DMS114 treated with DMSO at 0.1 percent for 48 hours (cell line): ENCODE measurements at regions not wholly inside any gene's neighbourhood (a gene's known extent, or its start where the extent isn't known, plus 50 kb on each side); places are given as distances from the start of the nearest gene placed in this dataset.

Experiments used
- DNase-seq: peaks from one replicate; lab custom pipeline; 2025; ENCODE audit not compliant: unreplicated experiment; lab: John Stamatoyannopoulos, UW

DNA sequence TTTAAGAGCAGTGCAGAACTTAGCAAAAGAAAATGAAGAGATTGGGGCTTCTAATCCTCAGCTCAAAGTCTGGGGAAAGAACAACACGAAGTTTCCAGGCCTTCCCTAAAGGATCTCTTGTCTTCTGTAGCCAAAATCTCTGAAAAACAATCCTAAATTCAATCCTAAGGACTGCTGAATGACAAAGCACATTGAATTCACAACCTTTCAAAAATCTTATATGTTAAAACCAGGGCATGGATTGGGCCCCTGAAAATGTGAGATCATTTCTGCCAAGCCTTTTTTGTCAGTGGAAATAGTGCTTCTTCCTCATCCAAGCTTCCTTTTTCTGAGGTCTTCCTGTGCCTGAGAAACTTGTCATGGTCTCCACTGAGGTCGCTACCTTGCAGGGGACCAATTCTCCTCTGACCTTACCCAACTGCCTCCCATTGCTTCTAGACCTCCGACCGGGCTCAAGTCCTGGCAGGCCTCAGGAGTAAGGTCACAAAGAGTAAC lies 126.2 kb upstream of the ARID1B start:
- DNase-seq: no peak

DNA sequence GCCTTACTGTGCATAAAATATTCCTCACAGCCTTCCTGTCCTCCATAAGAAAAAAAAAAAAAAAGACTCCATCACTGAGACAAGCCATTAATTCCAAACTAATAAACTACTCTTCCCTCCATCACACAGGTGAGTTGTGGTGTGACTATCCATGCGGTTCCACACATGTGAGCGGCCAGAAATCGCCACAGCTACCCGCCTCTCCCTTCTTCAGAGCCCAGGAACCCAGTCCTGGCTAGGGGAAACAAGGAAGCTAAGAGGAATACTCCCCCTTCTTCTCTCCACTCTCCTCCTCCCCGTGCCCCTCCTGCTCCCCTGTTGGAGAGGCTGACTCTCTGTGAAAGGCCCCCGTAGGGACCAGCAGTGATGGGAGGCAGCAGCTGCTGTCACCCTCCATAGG lies 128.6 kb upstream of the ARID1B start:
- no peak for DNase-seq

DNA sequence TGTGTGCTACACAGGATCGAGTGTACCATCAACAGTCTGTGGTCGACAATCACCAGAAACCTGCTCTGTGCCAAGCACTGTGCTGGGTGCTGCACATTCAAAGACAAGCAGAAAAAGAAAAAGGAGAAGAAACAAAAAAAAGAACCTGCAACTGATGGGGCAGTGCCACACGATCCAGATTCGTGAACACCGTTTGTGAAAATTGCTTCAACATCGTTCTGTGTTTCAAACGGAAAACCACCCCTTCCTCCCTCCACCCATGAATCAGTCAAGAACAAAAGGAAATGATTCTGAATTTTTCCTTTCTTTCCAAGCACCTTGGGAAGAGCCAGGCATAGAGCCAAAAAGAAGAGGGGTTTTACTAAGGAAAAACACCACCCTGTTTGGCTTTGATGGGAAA lies 129.2 kb upstream of the ARID1B start:
- no peak for DNase-seq

DNA sequence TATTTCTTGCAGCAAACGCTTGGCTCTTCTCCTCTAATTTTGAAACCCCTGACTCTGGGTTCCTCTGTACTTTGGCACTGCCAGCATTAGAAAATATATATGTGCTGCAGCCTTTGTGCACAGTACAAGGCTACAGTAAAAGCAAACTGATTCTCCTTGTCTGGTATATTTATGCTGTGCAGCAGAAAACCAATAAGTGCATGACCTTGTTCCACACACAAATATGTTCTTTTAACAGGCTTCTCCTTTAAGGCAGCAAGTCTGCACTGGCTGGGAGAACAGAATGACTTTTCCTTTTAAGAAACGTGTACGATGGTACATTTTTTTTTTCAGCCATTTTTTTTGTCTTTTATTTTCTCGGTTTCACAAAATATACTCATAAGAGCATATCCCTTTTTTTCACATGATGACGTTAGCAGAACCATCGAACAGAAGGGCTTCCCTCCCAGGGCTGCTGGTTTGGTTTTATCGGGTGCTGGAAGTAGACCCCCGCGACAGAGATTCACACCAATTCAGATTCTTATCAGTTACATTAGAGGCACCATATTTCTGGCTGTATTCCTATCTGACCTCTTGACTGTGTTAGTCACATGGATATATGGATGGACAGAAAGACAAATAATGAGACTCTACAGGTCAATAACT lies 129.9 kb upstream of the ARID1B start:
- no peak for DNase-seq

DNA sequence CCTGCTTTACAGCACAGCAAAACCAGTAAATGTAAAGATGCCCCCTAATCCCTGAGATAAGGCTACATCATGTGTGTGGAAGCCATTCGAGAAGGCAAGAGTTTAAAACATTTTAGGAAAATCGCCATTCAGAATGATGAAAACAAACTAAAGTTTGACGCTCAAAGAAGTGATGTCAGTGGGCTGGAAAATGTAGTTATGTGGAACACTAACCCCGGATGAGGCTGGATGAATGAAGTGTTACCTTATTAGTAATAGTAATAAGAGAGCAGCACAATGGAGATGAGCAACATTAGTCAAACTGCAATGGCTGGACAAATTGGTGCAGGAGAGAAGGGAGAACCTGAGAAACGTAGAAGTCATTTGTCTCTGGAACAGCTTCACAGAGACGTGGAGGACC lies 130.7 kb upstream of the ARID1B start:
- DNase-seq: no peak

DNA sequence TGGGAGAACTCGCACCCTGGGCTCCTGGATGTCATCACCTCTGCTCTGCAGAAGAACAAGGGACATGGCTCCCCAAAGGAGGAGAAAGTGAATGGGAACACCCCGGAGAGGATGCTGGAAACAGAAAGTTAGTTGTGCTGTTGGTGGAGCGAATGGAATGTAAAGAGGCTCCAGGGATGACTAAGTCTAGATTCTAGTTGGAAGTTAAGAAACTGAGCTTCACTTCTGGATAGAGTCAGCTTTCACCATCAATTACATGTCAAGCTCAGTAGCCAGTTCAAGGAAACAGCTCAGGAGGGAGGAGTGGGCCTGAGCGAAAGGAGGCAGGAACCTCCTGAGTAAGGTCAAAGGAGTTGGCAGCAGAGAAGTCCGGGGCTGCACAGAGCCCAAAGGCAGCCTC lies 132.1 kb upstream of the ARID1B start:
- no peak for DNase-seq

DNA sequence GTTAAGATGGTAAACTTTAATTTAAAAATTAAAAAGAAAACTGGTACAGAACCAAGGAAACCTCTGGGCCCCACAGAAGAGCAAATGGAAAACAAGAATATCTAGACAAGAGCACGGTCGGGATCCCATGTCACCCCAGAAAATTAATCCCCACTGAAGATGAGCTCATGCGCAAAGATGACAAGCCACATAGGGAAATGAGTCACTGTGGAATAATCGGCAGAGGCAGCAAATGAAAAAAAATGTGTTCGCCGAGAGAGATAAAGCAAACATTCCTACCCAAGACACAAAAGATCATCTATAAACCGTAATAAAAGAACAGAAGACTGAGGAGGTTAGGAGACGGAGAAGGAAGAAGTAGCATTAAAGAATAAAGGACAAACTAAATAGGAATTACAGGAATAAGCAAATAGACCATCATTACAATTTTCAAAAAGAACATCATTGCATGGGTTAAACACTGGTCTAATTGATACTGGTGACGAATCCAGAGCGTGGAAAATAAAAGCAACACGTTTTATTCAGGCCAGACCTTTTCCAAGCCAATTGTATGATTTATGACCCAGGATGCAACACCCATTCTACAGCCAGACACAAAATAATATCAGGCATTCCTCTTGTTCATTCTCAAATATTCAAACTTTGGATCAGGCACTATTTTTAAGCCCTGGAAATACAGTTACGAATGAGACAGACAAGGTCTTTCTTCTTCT lies 138.0 kb upstream of the ARID1B start:
- no peak for DNase-seq

DNA sequence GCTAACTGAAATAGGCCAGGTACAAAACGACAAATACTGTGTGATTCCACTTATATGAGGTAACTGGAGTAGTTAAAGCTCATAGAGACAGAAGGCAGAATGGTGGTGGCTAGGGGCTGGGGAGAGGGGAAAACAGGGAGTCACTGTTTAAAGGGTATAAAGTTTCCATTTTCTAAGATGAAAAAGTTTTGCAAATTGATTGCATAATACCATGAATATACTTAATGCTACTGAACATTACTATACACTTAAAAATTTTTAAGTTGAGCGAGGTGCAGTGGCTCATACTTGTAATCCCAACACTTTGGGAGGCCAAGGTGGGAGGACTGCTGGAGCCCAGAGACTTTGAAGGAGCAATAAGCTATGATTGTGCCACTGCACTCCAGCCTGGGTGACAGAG lies 138.6 kb upstream of the ARID1B start:
- no peak for DNase-seq

DNA sequence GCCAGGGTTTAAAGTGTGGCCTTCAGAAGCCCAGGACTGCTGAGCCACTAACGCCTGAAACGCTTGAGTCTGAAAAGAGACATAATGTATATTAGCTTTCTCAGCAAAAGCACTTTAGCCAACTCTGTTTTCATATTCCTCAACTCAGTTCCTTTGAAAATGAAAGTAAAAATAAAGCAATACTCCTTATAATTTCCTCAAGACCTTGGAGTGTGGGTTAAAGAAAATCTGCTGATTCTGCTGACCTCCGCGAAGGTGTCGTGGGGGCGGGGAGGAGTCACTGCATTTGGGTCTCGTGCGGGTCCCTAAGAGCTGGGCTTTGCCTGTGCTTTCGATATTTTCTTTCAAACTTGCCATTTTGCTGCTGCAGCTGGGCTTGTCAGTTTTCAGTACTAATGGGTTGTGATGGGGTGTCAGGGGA lies 142.2 kb upstream of the ARID1B start:
- DNase-seq: no peak

DNA sequence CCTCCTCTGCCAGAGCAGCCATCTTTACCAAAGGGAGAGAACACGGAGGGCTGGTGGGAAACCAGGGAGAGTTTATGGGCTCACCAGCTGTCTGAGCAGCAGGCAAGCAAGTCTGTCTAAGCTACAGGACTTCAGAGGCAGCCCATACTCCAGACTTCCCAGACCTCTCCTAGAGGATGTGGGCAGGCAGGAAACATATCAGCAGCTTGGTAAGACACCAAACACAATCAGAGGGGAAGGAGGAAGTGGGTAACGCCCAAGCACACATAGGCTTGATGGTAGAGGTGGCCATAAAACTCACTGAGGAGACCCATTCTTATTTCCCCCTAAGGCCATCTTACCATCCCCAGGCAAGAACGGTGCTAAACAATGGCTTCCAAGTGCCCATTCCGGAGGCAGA lies 143.1 kb upstream of the ARID1B start:
- DNase-seq: no peak

DNA sequence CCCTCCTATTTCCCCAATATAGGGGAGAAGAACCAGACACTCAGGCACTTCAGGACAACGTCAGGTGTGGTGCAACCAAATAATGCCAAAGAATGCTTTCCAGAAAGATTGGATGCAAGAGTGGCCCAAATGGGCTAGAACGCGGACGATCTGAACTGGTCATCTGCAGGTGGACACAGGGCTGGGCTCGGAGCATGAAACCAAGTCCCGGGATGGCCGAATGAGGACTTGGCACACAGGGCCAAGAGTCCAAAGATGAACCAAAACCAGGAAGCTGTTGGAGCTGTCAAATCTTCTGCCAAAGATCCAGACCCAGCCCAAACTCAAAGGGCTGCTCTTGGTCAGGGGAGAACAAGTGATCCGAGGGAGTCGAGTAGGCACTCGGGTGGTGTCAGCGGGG lies 143.9 kb upstream of the ARID1B start:
- DNase-seq: no peak

DNA sequence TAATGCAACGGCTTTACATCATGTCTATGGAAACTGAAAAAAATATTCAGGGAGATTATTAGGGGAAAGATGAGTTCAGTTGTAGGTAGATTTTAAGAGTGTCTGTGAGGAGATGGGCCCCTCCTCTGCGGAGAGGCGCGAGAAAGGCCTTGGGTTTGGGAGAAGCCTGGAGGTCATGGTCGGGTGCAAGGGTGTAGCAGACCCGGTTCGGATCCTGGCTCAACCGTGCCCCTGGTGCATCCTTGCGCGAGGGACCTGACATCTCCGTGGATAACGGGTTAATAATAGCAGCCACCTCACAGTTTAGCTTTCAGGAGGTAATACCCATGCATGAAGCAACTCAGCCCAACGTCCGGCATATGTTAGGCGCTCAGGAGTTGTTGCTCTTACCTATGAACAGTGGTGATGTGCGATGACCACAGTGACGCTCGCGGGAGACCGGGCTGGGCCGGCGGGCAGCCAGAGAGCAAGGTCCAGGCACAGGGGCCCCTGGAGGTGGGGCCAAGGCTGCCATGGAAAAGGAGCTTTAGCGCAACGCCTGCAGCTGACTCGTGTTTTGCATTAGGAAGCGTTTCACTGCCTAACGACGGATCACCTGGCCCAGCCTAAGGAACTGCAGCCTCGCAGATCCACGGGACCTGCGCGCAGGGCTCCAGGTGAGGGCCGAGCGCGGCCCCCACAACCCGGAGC lies 146.4 kb upstream of the ARID1B start:
- DNase-seq: no peak

DNA sequence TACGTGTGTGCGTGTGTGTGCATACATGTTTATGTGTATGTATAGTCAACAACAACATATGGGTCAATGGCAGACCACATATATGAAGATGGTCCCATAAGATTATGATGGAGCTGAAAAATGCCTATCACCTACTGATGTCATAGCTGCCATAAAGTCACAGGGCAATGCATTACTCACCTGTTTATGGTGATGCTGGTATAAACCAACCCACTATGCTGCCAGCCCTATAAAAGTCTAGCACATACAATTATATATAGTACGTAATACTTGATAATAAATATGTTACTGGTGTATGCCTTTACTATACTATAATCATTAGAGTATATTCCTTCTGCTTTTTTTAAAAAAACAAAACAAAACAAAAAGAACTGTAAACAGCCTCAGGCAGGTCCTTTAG lies 148.4 kb upstream of the ARID1B start:
- DNase-seq: no peak

DNA sequence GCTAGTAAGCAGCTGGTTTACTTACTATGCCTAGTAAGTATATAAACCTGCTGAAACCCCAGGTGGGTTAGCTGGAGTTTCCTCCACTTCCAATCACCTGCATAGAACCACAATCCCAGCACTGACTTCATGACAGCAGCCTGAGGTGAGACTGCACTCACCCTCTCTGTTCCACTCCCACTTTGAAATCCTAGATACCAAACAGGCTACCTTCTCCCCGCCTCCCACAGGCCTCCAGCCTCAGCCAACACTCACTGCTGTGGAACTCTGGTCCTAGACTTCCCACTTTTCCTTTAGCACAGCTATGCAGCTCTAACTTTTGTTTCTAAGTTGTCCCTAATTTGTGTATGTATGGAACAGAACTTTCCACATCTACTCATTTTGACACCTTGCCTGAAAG lies 149.7 kb upstream of the ARID1B start:
- DNase-seq: no peak

DNA sequence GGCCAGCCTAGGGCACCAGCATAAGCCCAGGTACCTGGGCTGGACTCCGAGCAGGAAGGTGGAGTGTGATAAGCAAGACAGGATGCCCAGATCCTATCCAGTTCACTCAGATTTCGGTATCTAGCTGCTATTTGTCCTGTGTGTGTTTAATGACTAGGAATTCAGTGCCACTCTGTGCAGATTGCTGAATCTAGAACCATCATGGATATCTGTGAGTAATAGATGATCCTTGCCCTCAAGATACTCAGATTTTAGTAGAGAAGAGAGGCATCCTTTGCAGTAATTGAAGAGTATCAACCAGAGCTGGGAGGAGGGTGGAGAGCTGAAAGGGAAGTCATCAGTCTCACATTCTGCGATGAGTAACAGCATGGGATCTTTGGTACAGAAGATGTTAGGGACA lies 155.0 kb upstream of the ARID1B start:
- no peak for DNase-seq

DNA sequence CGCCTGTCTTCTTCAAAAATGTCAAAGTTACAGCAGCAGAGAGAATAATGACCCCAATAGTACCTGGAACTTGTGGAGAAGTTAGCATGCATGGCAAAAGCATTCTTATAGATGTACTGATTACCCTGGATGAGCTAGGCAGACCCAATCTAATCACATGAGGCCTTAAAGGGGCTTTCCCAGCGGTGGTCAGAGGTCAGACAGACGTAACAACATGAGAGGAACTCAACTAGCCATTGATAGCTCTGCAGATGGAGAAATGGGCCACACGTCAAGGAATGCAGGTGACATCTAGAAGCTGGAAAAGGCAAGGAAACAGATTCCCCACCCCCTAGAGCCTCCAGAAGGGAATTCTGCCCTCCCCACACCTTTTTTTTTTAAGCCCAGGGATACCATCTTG lies 156.8 kb upstream of the ARID1B start:
- no peak for DNase-seq

DNA sequence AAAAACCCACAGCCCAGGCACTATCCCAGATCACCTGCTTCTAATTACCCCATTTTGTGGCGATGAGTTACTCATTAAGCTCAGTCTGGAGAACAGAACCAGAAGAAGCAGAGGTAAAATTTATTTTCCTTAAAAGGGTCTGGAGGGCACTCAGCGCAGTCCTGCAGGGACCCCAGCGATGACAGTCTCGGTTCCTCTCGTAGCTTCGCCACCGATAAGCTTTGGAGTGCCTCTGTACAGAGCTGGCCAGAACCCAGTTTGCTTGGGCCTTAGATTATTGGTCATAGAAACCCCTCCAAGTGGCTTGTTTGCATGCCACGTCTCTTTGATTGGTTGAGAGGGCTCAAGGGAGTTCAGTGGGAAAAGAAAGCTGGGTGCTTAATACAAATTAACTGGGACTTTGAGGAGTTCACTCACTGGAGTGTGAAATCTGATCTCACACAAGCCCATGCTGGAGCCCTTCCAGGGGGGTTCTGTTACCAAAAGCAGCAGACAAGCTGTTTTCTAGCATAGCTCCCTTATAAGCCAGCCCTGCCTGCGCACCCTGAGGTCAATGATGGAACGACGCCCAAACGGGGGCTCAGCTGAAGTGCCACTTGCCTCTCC lies 158.5 kb upstream of the ARID1B start:
- no peak for DNase-seq

DNA sequence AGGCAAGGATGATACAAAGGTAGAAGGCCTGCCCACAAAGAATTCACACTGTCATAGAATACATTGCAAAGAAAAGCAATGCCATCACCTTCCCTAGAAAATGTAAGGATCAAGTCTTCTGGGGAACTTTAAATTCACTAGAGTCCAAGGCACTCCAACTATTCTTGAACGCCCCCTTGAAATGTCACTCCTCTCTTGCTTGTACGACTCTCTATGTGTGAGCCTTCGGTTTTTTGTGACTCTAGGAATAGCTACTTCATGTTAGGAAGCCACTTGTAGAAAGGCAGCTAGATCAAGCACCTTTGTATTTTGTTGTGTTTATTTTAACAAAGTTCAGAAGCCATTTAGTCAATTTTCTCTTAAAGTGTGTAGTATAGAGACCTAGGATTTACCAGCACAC lies 159.2 kb upstream of the ARID1B start:
- DNase-seq: no peak

DNA sequence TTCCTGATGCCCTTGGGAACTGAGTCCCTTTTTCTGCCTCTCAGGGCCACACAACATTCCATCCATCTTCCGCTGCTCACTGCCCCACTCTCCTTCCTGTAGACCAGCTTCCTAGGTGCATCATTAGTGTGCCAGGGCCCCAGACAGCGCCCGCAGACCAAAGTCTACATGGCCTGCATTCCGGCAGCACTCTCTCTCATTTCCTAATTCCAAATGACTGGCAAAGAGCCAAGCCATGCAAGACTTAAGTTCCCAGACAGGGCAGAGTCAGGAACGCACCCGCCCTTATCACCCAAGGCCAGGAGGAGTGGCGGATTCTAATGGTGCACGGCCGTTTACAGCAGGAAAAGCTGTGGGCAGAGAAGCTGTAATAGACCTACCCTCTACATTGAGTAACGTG lies 159.8 kb upstream of the ARID1B start:
- no peak for DNase-seq

DNA sequence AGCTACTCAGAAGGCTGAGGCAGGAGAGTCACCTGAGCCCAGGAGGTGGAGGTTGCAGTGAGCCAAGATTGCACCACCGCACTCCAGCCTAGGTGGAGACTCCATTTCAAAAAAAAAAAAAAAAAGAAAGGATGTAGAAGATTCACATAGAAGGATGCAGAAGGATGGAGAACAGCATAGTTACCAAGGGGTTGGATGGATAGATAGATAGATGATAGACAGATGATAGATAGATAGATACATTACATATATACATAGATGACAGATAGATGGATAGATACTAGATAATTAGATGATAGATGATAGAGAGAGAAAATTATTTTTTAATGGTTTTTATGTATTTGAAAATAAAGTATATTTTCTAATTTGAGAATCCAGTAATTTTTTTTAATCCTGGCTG lies 160.7 kb upstream of the ARID1B start:
- DNase-seq: no peak

DNA sequence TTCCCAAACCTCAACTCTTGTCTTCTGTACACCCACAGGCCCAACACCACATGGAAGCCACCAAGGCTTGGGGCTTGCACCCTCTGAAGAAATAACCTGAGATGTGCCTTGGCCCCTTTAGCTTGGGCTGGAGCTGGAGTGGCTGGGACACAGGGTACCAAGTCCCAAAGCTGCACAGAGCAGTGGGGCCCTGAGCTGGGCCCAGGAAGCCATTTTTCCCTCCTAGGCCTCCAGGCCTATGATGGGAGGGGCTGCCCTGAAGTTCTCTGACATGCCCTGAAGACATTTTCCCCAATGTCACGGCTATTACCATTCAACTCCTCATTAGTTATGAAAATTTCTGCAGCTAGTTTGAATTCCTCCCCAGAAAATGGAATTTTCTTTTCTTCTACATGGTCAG lies 163.2 kb upstream of the ARID1B start:
- no peak for DNase-seq

DNA sequence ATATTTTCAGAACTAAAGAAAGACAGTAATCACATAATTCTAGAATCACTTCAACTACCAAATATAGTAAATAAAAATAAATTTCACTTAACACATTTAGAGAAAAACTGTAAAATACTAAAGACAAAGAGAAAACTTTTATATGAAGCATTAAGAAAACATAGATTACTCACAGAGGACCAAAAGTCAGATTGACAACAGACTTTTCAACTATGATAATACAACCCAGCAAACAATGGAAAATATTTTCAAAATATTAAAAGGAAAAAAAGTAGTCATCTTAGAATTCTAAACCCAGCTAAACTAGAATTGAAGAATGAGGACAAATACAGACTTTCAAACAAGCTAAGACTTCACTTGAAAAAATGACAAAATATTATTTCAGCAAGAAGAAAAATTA lies 164.8 kb upstream of the ARID1B start:
- no peak for DNase-seq
